HG03139 (cell line): ENCODE measurements at regions not wholly inside any gene's neighbourhood (a gene's known extent, or its start where the extent isn't known, plus 50 kb on each side); places are given as distances from the start of the nearest gene placed in this dataset.
"Not testable (repeated sequence)": the region's sequence is repeated elsewhere in the genome, so short reads cannot be mapped to it uniquely, and the experiment has no call there.

Experiments
- ATAC-seq: cut with Tn5 transposase; IDR thresholded peaks from one replicate; pipeline ENCODE4 v1.9.1; 2021; ENCODE audit not compliant: unreplicated experiment

DNA sequence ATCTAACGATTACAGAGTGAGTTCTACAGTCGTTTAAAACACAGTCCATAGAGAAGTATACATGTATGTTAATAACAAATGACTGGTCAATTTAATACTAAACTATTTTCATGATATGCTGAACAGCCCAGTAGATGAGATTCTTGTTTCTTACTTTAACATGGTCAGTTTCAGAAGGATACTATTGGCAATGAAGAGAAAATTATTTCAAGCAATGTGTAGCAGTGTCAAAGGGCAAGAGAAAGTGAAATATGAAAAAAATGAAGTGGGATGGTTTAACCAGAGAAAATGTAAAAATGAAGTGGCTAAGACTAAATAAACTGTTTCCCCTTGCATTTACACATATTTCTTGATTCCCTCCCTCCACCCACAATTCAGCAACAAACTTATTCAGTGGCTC, 192.1 kb upstream of the TTC14 start:
- no peak for ATAC-seq

- ATAC-seq = no peak
These were observed 187.8 kb upstream of the TTC14 start for GRCh38 chr3:180414157-180414556.

DNA sequence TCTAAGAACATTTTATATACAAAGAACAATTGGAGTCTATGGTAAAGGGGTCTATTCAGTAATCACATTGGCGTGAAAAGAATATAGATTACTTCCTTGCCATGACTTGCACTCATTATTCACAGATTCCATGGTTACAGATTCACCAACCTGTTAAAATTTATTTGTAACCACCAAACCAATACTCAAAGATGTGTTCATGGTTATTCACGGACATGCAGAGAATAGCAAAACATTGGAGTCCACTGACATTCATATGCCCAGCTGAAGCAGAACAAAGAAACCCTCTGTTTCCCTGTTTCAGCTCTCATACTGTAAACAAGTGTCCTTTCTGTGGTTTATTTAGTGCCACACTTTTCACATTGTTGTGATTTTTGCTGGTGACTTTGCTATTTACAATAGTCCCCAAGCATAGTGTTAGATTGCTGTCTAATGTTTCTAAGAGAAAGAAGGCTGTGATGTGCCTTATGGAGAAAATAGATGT, 185.8 kb upstream of the TTC14 start:
- no peak for ATAC-seq

DNA sequence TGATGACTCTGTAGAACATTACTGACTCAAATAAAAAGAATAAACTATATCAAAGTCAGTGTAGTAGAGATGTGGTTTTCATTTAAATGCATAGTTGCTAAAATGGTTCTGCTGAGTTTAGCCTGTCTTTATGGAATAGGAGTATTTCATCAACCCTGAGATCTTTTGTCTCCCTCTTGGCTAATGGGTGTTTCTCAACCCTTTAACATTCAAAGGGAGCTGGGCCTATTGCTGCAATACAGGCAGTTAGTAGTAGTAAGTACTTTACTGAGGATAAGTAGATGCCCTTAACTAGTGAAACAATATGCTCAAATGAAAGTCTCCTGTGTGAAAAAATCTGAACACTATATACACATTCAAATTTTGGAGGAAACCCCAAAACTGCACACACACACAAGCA, 184.7 kb upstream of the TTC14 start:
- ATAC-seq = no peak

GRCh38 chr3:180420016-180420415, 181.9 kb upstream of the TTC14 start:
- no peak for ATAC-seq

- ATAC-seq = no peak
These were observed 181.2 kb upstream of the TTC14 start for GRCh38 chr3:180420804-180421203.

DNA sequence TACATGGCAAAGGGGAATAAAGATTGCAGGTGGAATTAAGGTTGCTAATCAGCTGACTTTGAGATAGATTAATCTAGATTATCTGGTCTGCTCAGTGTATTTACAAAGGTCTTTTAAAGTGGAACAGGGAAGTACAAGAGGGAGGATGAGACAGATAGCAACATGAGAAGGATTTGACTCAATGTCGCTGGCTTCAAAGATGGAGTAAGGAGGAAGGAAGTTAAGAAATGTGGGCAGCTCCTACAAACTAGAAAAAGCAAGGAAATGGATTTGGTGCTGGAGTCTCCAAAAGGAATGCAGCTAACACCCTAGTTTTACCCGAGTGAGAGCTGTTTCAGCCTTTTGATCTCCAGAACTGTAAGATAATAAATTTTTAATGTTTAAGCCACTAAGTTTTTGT, 180.7 kb upstream of the TTC14 start:
- ATAC-seq = no peak

DNA sequence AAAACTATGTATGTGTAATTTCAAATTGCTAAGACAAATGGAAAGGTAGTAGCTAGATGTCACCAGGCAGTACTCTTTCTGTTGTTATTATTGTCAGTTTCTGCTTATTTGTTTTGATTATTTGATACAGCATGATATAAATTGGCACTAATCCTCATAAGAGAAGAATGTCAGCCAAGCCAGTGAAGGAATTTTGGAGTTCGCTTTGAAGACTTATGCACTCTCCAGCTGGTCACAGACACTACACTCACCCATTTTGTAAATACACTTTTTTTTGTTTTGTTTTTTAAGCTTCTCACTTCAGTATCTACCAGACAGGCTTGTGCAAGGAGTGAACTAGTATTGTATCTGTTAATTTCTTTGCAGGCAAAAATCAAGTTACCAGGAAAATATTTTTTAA, 180.2 kb upstream of the TTC14 start:
- ATAC-seq = no peak

DNA sequence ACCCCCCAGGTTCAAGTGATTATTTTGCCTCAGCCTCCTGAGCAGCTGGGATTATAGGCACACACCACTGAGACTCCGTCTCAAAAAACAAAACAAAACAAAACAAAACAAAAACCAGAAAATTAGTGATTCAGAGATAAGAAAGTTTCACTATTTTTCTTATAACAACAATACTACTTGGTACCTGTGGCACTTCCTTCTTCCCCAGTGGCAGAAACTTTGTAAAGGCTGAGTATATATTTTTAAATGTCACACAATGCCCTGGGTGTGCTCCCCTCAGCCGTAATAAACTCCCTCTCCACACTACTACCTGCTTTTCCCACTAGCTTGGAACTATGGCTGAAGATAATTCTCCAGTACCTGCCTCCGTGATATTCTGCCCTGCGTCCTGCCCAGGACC, 177.7 kb upstream of the TTC14 start:
- ATAC-seq = not testable (repeated sequence)

DNA sequence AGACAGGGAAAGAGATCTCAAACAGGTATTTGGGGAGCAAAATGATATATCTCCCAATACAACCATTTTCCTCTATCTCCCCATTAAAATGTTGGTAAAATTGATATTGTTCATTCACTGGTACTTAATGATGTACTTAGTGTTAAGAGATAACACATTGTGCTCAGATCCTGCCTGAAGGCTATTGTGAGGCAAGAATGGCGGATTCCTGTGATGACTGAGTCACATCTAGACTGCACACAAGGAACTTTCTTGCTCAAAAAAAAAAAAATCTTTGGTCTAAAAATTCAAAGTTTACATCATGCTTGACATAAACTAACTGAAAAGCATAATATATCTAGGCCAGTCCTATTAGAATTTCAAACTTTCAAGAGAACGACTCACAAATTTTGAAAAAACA, 171.1 kb upstream of the TTC14 start:
- ATAC-seq = no peak

GRCh38 chr3:180433152-180433551, 168.8 kb upstream of the TTC14 start:
- no peak for ATAC-seq

DNA sequence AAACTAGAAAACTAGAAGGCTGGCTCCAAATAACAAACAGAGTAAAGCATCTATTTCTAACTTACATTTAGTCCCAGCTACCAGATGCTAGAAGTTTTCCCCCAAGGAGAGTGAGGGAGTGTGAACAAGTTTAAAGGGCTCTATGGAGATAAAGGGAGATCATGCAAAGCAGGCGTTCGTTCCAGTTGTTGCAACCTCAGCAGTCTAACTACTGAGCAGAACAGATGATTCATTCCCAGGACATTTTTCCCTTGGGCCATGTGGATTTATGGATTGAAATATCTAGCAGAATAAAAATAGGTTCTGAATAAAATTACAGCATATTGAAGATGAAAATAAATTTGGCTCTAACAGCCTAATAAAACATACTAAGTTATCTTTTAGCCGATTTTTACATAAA, 154.8 kb upstream of the TTC14 start:
- ATAC-seq = no peak

- ATAC-seq = not testable (repeated sequence)
These were observed 153.6 kb upstream of the TTC14 start for GRCh38 chr3:180448407-180448806.

DNA sequence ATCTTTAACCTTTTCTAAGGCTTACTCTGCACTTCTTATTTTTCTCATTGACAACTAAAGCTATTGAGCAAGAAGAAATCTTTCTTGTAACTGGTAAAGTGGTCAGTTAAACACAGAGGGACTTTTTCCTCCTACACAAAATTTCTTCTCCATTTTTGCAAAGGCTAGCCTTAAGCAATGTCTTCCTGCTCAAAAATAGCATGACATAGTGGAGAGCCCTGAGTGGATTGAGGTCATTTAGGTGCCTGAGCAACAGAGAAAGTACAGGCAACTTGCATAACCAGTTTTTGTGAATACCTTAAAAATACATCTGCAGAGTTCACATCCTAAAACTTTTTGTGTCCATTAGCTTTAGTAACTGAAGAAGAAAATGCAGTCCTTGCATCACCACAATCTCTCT, 144.7 kb upstream of the TTC14 start:
- no peak for ATAC-seq

GRCh38 chr3:180466401-180467011, 135.5 kb upstream of the TTC14 start:
- ATAC-seq = no peak

DNA sequence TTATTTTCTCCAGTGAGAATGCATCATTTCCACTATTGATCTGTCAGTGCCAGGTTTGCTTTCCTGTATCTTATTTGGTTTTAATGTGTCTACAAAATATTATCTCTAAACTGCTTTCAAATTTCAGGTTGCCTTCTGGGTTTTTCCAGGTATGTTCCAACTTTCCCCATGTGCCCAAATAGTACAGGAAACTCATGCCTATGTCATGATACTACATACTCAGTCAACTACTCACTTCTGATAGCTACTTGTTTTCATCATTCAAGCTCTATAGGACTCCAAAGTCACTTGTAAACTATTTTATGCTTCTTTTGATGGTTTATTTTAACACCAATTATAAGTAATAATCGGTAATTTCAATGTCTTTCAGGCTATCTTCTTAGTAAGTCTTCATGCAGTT, 134.8 kb upstream of the TTC14 start:
- no peak for ATAC-seq

- ATAC-seq = no peak
These were observed 132.8 kb upstream of the TTC14 start for GRCh38 chr3:180469149-180469548.

GRCh38 chr3:180478695-180479094, 123.3 kb upstream of the TTC14 start:
- no peak for ATAC-seq

GRCh38 chr3:180492047-180492446, 109.9 kb upstream of the TTC14 start:
- no peak for ATAC-seq

DNA sequence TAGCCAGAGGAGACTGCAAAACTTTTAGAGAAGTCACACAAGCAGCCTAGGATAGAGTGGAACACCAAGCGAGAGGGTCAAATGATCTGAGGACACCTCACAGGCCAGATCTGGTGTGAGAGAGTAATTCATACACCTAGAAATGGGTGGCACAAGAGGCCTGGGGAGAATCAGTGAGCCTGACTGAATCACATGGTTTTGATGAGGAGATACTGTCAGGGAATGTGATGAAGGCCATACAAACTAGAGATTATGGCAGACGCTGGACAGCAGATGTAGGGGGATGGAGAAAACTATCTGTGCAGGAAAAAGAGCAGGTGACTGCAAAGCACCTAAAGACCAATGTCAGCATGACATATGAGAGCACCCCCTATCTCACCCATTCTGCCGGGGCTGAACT, 105.0 kb upstream of the TTC14 start:
- ATAC-seq = no peak

DNA sequence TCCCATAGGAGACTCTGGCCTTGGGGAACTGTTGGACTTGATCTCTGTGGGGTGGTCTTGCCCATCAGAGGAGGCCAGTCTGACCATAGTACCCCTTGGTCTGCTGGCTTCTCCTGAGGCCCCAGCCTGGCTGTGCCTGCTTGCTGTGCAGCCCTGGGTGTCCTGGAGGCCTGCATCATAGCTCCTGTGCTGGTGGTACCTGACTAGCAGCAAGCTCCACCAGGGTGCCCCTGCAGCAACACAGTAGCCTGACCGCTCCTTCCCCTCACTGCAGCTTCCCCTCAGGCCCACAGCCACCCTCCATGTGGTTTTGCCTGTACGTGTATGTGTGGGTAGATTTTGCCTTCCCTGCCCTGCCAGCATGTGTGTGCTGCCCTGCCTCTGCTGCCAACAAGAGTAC, 85.6 kb upstream of the TTC14 start:
- no peak for ATAC-seq

GRCh38 chr3:180523040-180523439, 78.9 kb upstream of the TTC14 start:
- ATAC-seq = no peak

GRCh38 chr3:180528843-180529242, 73.1 kb upstream of the TTC14 start:
- no peak for ATAC-seq
